GM03348 (cell line): ENCODE measurements at regions not wholly inside any gene's neighbourhood (a gene's known extent, or its start where the extent isn't known, plus 50 kb on each side); places are given as distances from the start of the nearest gene placed in this dataset.

Experiments used
- DNase-seq: peaks from one replicate; pipeline ENCODE4 v3.0.0; 2012; ENCODE audit warnings: low spot score

DNA sequence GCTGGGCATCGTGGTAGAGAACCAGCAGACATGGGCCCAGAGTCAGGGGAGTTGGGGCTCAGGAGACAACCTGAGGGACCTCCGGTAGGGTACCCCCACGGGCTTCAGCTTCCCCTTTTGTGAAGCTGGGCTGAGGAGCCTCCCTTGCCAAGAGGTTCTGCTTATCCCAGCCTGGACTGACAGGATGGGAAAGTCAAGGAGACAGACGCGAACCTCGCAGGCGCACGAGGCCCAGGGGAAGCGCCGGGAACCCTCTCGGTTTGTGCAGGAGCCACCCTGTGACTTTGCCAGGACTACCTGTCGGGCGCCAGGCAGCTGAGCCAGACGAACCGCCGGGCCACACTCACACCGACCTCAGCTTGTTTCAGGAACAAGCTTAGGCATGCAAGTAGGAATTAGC lies 566.1 kb downstream of the BRD1 start:
- no peak for DNase-seq

DNA sequence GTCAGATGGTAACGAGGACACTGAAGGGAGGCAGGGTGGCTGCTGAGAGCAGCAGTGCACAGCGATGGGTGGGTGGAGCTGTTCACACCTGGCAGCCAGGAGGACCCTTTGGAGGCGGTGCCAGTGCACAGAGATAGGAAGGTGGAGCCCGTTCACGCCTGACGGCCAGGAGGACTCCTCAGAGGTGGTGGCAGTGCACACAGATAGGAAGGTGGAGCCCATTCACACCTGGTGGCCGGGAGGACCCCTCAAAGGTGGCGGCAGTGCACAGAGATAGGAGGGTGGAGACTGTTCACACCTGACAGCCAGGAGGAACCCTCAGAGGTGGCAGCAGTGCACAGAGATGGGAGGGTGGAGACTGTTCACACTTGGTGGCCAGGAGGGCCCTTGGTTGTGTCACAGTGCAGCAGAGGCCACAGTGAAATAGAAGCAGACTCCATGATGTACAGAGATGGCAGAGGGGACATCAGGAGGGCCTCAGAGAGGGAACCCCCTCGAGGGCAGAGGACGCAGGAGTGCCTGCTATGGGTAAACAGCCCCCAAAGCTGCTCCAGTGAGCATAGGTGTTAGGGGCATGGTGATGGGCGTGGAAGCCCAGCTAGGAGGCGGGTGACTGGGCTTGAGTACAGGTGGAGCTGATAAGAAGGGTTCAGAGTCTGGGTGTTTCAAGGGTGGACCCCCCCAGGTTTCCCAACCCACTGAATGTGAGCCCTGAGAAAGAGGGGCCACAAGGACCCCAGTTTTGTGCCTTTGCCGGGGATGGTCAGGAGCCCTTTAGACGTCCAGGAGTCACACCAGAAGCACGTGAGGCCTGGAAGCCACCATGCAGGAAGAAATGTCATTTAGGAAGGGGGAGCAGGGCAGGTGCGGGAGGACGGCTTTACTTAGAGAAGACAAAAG lies 566.7 kb downstream of the BRD1 start:
- no peak for DNase-seq

DNA sequence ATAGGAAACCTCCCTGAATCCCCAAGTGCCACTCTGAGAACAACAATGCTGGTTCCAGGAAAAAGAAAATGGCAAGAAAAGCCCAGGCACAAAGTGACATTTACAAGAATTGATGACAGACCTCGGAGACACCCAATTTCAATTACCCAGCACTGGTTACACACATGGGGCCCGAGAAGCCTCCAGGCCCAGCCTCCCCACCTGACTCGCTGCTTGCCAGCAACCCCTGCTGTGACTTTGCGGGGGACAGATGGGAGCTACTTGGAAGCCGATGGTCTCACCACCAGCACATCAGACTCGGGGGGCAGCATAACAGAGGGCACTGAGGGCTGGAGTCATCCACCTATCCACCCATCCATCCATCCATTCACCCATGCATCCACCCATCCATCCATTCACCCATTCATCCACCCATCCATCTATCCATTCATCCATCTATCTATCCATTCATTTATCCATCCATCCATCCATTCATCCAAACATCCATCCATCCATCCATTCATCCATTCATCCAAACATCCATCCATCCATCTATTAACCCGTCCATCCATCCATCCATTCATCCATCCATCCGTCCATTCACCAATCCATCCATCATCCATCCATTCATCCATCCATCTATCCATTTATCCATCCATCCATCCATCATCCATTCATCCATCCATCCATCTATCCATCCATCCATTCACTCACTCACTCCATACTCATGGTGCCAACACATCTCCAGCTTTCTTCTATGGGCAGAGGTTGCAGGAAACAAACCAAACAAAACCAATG lies 567.6 kb downstream of the BRD1 start:
- DNase-seq = no peak

DNA sequence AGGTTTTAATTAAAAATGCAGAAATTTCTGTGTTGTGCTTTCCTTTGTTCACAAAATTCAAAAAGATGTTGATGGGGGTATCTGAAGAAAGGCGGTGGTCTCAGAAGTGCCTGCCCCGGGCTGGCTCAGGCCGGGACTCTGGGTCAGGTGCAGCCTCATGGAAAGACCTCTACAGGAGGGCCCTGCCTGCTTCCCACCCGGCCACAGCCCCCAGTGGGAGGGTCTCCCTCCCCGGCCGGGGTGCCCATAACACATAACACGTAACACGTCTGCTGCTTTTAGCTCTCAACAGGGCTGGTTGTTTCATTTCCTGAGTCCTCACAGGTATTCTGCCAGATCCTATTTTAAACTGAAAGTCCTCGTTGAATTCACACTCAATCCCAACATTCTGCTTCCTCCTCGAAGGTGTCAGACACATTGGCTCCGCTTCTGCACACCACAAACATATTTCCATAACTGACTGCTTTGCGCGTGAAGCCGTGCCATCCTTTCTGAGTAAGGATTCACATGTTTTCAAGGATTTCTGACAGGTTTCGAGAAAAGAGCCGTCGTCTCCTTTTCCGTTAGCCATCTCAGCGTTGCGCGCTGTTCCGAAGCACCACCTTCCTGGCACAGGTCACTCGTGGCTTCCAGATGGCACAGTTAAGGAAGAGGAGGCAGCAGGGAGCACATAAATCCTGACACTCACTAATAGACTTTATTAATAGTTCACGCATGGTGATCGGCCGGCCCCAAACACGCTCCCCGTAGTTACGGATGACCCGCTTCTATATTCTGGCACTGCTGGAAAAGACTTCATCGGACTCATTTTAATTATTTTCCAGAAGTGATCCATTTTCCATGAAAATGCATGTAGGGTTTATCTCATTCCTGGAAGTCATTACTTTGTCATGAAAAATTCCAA lies 569.3 kb downstream of the BRD1 start:
- DNase-seq = no peak

GRCh38 chr22:49257551-49257961 lies 570.1 kb downstream of the BRD1 start:
- no peak for DNase-seq

DNA sequence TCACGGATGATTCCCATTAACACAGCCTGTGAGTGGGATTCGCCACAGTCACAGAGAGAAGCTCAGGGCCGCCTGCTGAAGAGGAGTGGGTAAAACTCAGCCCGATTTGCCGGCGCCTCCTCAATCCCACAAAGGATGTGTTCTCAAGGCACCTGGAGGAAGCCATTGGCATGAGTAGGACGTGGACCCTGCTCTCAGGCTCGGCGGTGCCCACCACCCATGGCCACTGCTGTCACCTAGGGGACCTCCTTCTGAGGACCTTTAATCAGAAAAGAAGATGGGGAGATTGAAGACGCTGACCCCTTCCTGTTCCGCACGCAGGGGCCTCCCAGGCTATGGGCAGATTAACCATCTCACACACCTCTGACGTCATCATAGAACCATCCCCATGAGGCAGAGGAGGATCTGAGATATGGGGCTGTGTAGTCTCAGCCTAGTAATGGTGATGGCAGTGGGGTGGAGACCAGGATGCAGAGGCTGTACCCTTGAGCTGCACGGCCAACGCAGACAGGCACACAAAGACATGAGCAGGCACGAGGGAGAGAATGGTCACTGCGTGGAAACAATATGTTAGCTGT lies 571.8 kb downstream of the BRD1 start:
- DNase-seq = no peak

DNA sequence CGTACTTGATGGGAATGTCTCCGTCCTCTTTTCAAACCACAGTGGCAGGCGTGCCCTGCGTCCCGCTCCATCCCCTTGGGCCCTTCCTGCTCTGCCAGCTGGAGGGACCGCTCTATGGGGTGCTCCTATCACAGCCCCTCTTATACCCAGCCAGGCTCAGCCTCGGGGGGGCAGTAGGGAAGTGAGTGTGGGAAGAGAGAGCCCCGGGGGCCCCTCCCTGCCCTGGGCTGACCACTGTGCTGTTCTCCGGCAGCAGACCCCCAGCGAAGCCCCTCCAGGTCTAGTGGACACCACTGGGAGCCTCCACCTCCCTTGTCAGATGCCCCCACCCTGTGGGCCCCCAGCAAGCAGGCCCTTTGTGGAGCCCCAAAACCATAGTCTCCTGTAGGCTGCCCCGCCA lies 572.5 kb downstream of the BRD1 start:
- DNase-seq = no peak

- DNase-seq = no peak
These were observed 574.0 kb downstream of the BRD1 start for GRCh38 chr22:49253656-49254055.

GRCh38 chr22:49251371-49251770 lies 576.3 kb downstream of the BRD1 start:
- DNase-seq = no peak

- DNase-seq = no peak
These were observed 580.3 kb downstream of the BRD1 start for GRCh38 chr22:49247194-49247924.

DNA sequence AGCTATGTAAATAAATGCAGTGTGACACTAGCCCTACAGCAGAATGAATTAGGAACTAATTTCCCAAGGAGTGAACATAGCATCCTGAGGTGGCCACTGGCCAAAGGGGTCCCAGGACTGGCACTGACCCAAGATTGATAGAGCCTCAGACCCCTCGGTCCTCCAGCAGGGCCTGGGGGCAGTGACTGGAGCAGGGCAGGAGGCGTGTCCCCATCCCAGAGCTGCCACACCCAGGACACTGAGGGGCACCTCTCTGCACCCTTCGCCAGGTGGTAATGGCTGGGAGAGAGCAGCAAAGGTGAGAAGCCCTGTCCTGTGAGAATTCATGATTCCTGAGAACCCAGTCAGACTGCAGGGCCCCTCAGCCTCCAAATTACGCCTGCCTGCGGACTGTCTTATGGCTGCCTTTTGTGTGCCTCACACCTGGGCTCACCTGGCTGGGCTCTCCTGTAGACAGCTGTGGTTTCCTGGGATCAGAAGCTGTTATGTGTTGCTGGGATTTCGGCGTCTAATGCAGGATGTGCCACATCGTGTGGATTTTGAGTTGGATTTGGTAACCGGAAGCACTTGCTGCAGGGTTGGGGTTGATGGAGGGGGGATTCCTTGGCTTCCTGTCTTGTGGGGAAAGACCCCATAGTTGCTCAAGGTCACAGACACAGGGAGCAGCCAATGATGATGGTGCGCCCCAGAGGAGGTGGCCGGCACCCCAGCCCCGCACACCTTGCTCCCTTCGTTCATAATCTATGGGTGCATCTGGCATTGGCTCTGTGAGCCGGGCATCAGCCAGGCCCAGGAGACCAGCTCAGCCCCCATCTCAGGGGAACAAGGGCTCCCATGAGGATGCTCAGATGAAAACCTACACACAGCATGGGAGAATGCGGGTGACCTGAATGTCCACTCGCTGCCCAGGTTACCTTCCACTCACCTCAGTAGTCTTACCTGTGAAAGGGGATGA lies 582.9 kb downstream of the BRD1 start:
- DNase-seq = no peak

DNA sequence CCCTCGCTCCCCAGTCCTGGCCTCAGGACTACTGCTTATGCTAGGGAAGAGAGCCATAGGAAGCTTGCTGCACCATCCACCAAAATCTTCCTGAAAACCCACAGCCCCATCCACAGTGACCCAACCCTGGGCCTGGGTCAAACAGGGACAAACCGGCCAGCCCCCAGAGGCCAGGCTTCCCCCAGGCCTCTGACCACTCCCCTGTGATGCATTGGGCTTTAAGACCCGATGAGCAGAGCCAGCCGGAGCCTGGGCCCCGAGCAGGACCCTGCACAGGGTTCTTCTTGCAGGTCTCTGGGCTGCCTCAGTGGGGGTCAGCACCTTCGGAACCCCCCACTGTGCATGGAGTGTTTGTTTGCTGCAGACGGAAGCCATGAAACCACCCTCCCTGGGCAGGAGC lies 583.7 kb downstream of the BRD1 start:
- no peak for DNase-seq

DNA sequence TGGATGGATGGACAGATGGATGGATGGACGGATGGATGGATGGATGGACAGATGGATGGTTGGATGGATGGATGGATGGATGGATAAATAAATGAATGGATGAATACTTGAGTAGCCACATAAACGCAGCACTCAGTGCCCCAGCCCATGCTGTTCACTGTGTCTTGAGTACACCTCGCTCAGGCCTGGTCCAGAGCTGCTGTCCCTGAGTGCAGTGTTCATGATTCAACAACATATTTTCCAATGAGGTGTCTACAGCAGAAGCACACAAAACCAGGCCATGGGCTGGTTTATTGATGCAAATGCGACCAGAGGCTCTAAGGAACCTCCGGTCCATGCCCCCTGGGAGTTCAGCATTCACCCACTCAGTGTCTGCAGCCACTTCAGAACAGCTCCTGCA lies 584.3 kb downstream of the BRD1 start:
- DNase-seq = no peak

DNA sequence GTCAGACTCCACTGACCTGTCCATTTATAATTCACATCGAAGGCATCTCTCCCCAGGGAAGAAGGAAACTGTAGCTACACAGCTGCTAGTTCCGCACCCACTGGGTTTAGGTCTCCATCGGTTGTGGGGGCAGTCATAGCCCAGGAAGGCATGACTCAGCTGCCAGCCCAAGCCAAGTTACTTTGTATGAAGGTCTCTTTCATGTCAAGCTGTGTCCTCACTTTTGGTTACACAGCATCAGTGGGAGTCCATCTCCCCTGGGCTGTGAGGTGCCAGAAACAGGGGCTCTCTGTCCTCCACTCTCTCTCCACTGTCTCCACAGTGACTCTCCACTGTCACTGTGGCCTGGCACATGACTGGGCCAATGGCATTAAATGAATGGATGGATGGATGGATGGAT lies 585.2 kb downstream of the BRD1 start:
- no peak for DNase-seq

- DNase-seq = no peak
These were observed 586.4 kb downstream of the BRD1 start for GRCh38 chr22:49241174-49241851.

DNA sequence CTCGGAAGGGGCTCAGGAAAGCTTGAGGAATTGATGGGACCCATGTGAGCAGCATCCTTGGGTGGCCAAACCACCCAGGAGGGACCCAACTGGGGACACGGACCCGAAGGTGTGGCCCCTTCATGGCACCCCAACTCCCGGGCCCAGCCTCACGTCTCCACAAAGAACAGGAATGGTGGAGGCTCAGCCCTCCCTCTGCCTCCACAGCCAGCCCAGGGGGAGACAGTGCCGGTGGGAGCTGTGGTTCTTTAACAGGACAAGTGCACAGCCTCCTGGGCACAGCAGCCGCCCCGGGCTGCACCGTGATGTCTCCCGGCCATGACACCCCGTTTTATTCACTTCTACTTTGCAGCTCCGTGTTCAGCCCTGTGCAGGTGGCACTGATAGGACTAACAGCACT lies 587.2 kb downstream of the BRD1 start:
- no peak for DNase-seq

DNA sequence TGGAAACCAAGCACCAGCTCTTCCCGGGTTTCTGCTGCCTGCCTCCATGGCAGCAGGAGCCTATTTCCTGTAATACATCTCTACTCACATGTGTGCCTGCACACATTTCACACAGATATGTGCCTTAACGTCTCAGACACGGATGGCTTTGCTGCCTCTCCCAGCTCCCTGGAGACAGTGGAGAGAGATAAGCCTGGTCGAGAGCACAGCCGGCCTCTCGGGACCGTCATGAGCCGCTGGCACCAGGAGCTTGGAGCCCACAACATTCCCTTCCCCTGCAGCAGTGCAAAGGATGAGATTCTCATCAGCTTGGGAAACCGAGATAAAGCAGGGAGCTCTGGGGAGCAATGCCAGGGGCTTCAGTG lies 587.7 kb downstream of the BRD1 start:
- no peak for DNase-seq

DNA sequence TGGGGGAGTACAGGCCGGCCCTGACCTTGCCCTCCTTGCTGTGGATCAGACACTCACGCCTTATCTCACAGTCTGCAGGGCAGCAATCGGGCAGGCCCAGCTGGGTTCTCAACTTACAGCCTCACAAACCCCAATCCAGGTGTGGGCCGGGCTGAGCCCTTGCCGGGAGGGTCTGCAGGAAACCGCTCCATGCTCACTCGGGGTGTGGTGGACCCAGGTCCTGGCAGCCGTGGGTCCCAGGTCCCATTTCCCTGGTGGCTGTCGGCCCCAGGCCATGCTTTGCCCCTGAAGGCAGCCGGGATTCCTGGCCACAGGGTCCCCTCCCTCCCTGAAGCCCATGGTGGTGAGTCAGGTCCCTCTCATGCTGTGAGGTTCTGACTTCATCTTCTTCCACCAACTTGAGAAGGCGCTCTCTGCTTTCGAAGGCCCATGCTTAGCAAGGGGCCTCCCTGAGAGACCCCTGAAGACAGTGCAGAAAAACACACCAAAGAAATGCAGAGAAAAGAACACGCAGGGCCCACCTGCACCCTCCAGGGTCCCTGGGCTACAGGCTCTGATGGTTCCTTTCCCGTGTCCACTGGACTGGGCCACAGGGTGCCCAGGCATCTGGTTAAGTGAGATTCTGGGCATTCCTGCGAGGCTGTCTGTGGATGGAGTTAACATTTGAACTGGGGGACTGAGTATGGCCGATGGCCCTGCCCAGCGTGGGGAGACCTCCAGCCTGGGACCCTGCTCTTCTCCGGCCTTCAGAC lies 588.2 kb downstream of the BRD1 start:
- no peak for DNase-seq
